ENCODE measurements at regions not wholly inside any gene's neighbourhood (a gene's known extent, or its start where the extent isn't known, plus 50 kb on each side); places are given as distances from the start of the nearest gene placed in this dataset.

DNA sequence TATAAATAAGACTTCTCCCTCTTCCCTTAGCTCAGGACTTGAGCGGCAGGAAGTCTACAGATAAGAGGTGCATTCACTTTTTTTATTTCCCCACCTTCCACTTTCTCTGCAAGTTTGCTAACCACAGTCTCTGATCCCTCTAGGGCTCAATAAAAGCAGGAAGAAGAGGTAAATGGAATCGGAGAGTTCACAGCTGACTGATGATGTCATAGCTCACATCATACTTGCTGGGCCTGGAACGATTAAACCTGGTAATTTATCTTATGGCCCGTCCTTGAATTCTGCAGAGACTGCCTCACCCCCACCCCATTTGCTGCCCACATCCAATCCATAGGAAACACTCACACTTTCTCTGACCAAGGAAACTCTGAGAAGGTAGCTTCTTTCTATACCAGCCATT is 62.9 kb downstream of the DRD1 start:
- TF ChIP-seq, protein P1, sequence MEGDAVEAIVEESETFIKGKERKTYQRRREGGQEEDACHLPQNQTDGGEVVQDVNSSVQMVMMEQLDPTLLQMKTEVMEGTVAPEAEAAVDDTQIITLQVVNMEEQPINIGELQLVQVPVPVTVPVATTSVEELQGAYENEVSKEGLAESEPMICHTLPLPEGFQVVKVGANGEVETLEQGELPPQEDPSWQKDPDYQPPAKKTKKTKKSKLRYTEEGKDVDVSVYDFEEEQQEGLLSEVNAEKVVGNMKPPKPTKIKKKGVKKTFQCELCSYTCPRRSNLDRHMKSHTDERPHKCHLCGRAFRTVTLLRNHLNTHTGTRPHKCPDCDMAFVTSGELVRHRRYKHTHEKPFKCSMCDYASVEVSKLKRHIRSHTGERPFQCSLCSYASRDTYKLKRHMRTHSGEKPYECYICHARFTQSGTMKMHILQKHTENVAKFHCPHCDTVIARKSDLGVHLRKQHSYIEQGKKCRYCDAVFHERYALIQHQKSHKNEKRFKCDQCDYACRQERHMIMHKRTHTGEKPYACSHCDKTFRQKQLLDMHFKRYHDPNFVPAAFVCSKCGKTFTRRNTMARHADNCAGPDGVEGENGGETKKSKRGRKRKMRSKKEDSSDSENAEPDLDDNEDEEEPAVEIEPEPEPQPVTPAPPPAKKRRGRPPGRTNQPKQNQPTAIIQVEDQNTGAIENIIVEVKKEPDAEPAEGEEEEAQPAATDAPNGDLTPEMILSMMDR (IDR thresholded peaks at IDR 0.05): no peak

DNA sequence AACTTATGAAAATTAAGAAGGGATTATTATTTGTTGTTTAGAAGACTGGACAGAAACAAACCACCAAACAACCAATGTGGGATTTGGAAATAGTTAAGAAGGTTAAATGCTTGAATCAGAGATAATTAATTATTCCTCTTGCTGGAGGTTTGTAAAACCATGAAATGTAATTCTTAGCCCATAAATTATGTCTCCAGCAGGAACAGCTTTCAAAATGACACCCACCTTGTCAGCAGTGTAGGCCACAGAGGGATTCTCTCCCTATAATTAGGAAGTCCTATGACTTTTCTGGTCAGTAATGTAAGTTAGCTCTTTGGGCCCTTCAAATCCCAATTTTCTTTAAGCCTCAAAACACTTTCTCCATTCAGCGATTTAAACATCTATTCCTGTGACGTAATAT is 63.3 kb downstream of the DRD1 start:
- TF ChIP-seq, protein P1 (IDR thresholded peaks at IDR 0.05): no peak

DNA sequence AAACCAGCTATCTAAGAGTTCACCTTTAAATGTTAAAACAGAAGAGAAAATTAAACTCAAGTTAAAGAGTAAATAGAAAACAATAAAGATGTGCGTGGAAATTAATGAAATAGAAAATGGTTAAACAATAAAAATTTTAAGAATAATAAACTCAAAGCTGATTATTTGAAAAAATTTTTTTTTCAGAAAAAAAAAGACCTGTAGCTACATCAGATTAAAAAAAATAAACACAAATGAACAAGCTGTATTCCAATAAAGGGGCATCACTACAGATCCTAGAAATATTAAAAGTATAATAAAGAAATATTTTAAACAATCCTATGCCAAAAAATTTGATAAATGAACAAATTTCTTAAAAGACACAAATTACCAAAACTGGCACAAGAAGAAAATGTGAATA is 64.1 kb downstream of the DRD1 start:
- TF ChIP-seq, protein P1 (IDR thresholded peaks at IDR 0.05): no peak

DNA sequence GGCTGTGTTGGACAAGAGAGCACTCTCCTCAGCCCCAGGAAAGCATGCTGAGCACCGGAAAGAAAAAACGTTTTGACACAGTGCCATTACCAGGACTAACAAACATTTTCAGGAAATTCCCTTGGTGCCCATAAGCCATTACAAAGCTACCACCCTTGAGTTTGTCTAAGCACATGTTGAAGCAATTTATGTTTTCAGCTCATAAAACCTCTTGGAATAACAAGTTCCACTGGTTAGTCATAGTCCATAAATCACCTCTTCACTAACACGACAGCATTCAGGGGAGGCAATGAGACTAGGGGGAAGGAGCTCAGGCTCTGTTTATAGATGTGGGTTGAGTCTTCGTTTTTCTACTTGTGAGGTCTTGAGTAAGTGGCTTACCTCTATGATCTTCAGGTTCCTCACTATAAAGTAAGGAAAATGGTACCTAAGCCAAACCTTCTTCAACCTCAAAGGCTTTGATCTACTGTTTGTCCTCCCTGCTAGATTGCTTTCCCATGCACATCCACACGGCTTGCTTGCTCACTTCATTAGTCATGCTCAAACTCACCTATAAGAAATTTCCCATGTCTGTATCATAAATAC is 65.4 kb downstream of the DRD1 start:
- TF ChIP-seq, protein P1 (IDR thresholded peaks at IDR 0.05): no peak

DNA sequence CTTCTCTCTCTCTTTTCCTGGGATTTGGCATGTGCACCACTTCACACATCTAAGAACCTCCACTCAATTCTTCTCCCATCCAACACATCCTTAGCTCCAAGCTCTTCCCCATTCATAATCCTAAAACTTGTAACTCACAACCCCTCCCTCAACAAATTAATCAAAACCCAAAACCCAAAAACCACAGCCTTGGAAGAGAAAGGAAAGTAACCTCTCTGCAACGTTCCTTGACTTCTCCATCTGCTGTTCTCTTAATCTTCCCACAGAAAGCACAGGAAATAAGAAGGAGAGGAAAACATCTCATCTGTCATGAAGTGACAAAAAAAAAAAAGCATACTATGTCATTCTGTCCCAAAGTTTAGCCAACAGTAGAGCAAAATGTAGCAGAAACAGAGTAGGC is 66.2 kb downstream of the DRD1 start:
- TF ChIP-seq, protein P1 (IDR thresholded peaks at IDR 0.05): no peak

DNA sequence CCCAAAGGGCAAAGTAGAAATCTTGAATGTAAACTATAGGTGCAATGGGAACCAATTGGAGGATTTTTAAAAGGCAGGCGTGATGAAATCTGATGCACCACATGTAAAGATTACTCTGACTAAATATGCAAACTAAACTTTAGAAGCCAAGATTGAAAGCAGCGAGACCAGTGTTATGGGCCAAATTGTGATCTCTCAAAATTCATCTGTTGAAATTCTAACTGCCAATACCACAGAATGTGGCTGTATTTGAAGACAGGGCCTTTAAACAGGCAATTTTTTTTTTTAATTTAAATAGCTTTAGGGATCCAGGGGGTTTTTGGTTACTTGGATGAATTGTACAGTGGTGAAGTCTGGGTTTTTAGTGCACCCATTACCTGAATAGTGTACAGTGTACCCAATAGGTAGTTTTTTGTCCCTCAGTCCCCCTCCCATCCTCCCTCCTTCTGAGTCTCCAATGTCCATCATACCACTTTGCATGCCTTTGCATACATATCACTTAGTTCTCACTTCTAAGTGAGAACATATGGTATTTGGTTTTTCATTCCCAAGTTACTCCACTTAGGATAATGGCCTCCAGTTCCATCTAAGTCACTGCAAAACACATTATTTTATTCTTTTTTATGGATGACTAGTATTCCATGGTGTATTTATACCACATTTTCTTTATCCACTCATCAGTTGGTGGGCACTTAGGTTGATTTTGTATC is 69.7 kb downstream of the DRD1 start:
- TF ChIP-seq, protein P1 (IDR thresholded peaks at IDR 0.05): no peak

DNA sequence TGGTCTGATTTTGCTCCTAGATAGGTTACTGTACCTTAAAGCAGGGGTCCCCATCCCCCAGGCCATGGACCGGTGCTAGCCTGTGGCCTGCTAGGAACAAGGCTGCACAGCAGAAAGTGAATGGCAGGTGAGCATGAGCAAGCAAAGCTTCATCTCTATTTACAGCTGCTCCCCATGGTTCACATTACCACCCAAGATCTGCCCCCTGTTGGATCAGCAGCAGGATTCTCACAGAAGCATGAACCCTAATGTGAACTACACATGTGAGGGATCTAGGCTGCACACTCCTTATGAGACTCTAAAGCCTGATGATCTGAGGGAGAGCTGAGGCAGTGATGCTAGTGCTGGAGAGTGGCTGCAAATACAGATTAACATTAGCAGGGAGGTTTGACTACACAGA is 78.1 kb downstream of the DRD1 start:
- TF ChIP-seq, protein P1 (IDR thresholded peaks at IDR 0.05): no peak
